SK-N-SH treated with all-trans-retinoic acid at 6 μM for 48 hours (cell line): ENCODE measurements at regions not wholly inside any gene's neighbourhood (a gene's known extent, or its start where the extent isn't known, plus 50 kb on each side); places are given as distances from the start of the nearest gene placed in this dataset.

Source experiments
- BACH2 ChIP-seq: fragments of 250-450 bp; sonication (Bioruptor Pico); IDR thresholded peaks from 2 replicates; pipeline ENCODE4 v1.9.0; 2021; ENCODE audit warnings: mild to moderate bottlenecking, borderline replicate concordance
- TSHZ2 ChIP-seq: fragments of 250-450 bp; sonication (Bioruptor Pico); IDR thresholded peaks from 2 replicates; pipeline ENCODE4 v1.5.0; 2020; ENCODE audit warnings: mild to moderate bottlenecking, moderate library complexity
- ZC3H10 ChIP-seq: fragments of 250-450 bp; sonication (Bioruptor Pico); IDR thresholded peaks from 2 replicates; pipeline ENCODE4 v1.5.1; 2021; ENCODE audit warnings: mild to moderate bottlenecking, moderate library complexity
- ZFP3 ChIP-seq: fragments of 250-450 bp; sonication (Bioruptor Pico); IDR thresholded peaks from 2 replicates; pipeline ENCODE4 v1.5.0; 2020; ENCODE audit warnings: mild to moderate bottlenecking, moderate library complexity
- TF ChIP-seq, protein P1 (sequence below): fragments of 250-450 bp; sonication (Bioruptor Pico); IDR thresholded peaks from 2 replicates; pipeline ENCODE4 v1.5.1; 2021; ENCODE audit warnings: mild to moderate bottlenecking, moderate library complexity

- TF ChIP-seq ZFP3 (CRISPR knock-in tag) (no peak), TSHZ2 (no peak), ZC3H10 (CRISPR knock-in tag) (no peak), BACH2 (no peak)
- TF ChIP-seq, protein P1, sequence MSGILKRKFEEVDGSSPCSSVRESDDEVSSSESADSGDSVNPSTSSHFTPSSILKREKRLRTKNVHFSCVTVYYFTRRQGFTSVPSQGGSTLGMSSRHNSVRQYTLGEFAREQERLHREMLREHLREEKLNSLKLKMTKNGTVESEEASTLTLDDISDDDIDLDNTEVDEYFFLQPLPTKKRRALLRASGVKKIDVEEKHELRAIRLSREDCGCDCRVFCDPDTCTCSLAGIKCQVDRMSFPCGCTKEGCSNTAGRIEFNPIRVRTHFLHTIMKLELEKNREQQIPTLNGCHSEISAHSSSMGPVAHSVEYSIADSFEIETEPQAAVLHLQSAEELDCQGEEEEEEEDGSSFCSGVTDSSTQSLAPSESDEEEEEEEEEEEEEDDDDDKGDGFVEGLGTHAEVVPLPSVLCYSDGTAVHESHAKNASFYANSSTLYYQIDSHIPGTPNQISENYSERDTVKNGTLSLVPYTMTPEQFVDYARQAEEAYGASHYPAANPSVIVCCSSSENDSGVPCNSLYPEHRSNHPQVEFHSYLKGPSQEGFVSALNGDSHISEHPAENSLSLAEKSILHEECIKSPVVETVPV = no peak
Measured at GRCh38 chr3:127056281-127056680, 73.4 kb downstream of the PLXNA1 start.
